ENCODE measurements at regions not wholly inside any gene's neighbourhood (a gene's known extent, or its start where the extent isn't known, plus 50 kb on each side); places are given as distances from the start of the nearest gene placed in this dataset.

DNA sequence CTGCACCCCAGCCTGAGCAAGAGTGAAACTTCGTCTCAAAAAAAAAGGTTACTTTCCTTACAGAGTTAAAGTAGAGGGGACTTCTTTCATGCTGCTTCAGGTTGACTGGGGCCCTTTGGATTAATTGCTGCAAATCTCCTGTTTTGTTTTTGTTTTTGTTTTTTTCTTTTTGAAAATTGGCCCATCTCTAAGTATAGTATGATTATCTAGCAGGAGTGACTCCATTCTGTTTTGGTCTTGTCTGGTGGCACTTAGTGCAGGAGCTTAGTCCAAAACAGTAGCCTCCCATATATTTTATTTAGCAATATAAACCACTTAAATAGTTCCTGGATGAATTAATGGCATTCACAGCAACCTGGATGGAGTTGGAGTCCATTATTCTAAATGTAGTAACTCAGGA is 113.0 kb downstream of the RPL22L1 start:
- Histone ChIP-seq H3K27ac (ENCODE audit: low read depth, low read length) (no peak overlapping the region), H4K20me1 (ENCODE audit: low read depth, low read length) (no peaks in the 10 kb centered on the region), H3F3A (ENCODE audit: insufficient read depth) (no peaks in the 10 kb centered on the region), H3K9ac (ENCODE audit: low read length) (no peak overlapping the region), H2AFZ (ENCODE audit: low read depth, low read length, severe bottlenecking) (no peak overlapping the region), H3K36me3 (ENCODE audit: low read length) (no peaks in the 10 kb centered on the region), H3K4me2 (ENCODE audit: low read depth, low read length, poor library complexity, severe bottlenecking) (no peak overlapping the region), H3K9me2 (replicated peaks; ENCODE audit: insufficient read depth, low read length) (no peaks in the 10 kb centered on the region), H3K9me3 (ENCODE audit: insufficient read depth, low read length) (no peaks in the 10 kb centered on the region), H3K4me3 (ENCODE audit: insufficient read depth, low read length, poor library complexity, severe bottlenecking) (no peak overlapping the region), H3K27me3 (ENCODE audit: low read length) (no peaks in the 10 kb centered on the region), H3K79me2 (ENCODE audit: insufficient read depth, low read length) (no peaks in the 10 kb centered on the region)
- TF ChIP-seq EZH2phosphoT487 (conservative IDR thresholded peaks at IDR 0.05; ENCODE audit: low read length) (no peak), CTCF (IDR thresholded peaks at IDR 0.05; ENCODE audit: insufficient read depth, low read length, poor library complexity, severe bottlenecking) (no peak)

DNA sequence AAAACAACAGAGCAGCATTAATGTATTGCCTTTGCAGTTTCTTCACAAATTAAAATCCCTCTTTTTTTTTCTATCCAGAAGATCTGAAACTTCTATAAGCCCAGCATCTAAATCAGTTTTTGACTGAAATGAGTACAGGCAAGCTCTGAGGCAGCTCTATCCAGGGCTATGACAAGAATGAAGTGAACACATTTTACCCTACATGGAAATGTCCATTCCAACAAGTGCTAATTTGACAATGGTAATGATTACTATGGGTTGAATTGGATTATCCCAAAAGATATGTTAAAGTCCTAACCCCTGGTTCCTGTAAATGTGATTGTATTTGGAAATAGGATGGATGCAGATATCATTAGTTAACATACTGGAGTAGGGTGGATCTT is 115.7 kb downstream of the RPL22L1 start:
- Histone ChIP-seq H3K36me3 (ENCODE audit: low read length) (no peaks in the 10 kb centered on the region), H3K27ac (ENCODE audit: low read depth, low read length) (no peak overlapping the region), H2AFZ (ENCODE audit: low read depth, low read length, severe bottlenecking) (no peak overlapping the region), H3K4me3 (ENCODE audit: insufficient read depth, low read length, poor library complexity, severe bottlenecking) (no peak overlapping the region), H3F3A (ENCODE audit: insufficient read depth) (no peaks in the 10 kb centered on the region), H3K9ac (ENCODE audit: low read length) (no peak overlapping the region), H3K9me3 (ENCODE audit: insufficient read depth, low read length) (no peaks in the 10 kb centered on the region), H3K79me2 (ENCODE audit: insufficient read depth, low read length) (no peaks in the 10 kb centered on the region), H3K9me2 (replicated peaks; ENCODE audit: insufficient read depth, low read length) (no peaks in the 10 kb centered on the region), H3K4me2 (ENCODE audit: low read depth, low read length, poor library complexity, severe bottlenecking) (no peak overlapping the region), H3K27me3 (ENCODE audit: low read length) (no peaks in the 10 kb centered on the region), H4K20me1 (ENCODE audit: low read depth, low read length) (no peaks in the 10 kb centered on the region)
- TF ChIP-seq CTCF (IDR thresholded peaks at IDR 0.05; ENCODE audit: insufficient read depth, low read length, poor library complexity, severe bottlenecking), result no peak
- TF ChIP-seq EZH2phosphoT487 (conservative IDR thresholded peaks at IDR 0.05; ENCODE audit: low read length), result no peak

DNA sequence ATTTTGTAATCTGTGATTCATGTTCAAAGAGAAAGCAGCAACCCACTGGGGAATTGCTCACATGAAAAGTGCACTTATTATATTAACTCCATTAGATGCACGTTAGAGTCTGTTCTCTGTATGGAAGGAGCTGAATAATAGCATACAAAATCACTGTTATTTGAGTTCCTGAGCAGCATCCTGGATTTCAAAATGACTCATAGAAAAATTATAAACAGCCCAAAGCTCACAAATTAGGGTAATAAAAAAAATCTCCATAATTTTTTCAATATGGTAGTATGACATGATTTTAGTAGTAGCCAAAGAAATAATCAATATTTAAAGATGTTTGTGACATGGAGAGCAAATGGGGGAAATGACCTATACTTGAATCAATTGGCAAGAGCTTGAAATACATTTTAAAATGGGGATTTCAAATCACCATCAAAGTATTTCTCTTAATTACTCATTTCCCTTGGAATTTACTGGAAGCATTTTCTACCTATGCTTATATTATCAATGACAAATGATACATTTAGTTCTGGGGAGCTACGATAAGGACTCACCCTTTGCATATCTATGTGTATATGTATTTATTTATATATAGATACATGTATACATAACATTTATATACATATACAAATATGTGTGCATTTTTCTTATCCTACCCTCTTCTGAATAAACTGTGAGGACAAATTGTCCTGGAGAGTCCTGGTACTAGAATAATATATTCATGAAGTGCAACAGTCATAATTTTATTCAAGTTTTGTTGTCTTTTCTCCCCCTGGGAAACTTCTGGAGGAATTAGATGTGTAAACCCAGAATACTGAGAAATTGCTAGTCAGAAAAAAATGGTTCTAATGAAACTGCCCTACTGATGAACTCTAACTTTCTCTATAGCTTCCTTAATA is 116.3 kb downstream of the RPL22L1 start:
- no peaks in the 10 kb centered on the region for H3K27me3 ChIP-seq (ENCODE audit: low read length)
- no peaks in the 10 kb centered on the region for H3F3A ChIP-seq (ENCODE audit: insufficient read depth)
- no peak overlapping the region for H3K4me3 ChIP-seq (ENCODE audit: insufficient read depth, low read length, poor library complexity, severe bottlenecking)
- H3K9me3 ChIP-seq (ENCODE audit: insufficient read depth, low read length), result no peaks in the 10 kb centered on the region
- no peak overlapping the region for H3K4me2 ChIP-seq (ENCODE audit: low read depth, low read length, poor library complexity, severe bottlenecking)
- H4K20me1 ChIP-seq (ENCODE audit: low read depth, low read length), result no peaks in the 10 kb centered on the region
- H3K9ac ChIP-seq (ENCODE audit: low read length), result no peak overlapping the region
- no peak overlapping the region for H3K27ac ChIP-seq (ENCODE audit: low read depth, low read length)
- no peak overlapping the region for H2AFZ ChIP-seq (ENCODE audit: low read depth, low read length, severe bottlenecking)
- no peaks in the 10 kb centered on the region for H3K9me2 ChIP-seq (replicated peaks; ENCODE audit: insufficient read depth, low read length)
- no peak for TF ChIP-seq EZH2phosphoT487 (conservative IDR thresholded peaks at IDR 0.05; ENCODE audit: low read length)
- TF ChIP-seq CTCF (IDR thresholded peaks at IDR 0.05; ENCODE audit: insufficient read depth, low read length, poor library complexity, severe bottlenecking), result no peak
- no peaks in the 10 kb centered on the region for H3K36me3 ChIP-seq (ENCODE audit: low read length)
- H3K79me2 ChIP-seq (ENCODE audit: insufficient read depth, low read length), result no peaks in the 10 kb centered on the region

All from SU-DHL-6 (cell line).